Stimulated activated CD4-positive, alpha-beta T cell treated with anti-CD3 and anti-CD28 coated beads, TNF-alpha, amount 100 ng/mL, for 24 hours (primary cell): ENCODE measurements at regions not wholly inside any gene's neighbourhood (a gene's known extent, or its start where the extent isn't known, plus 50 kb on each side); places are given as distances from the start of the nearest gene placed in this dataset.

ENCODE experiments used
- DNase-seq, 3 experiments: peaks; one replicate each; pipeline ENCODE4 v3.0.0-alpha.2; 2020; ENCODE audit warnings: low read depth in 3 of 3

GRCh38 chr18:25724121-25724520, 366.3 kb downstream of the SS18 start:
- DNase-seq, result no peak

GRCh38 chr18:25713103-25713502, 361.1 kb upstream of the ZNF521 start:
- DNase-seq, result no peak

GRCh38 chr18:25710981-25711380, 359.0 kb upstream of the ZNF521 start:
- no peak for DNase-seq

- DNase-seq, result no peak
Measured at GRCh38 chr18:25705650-25706049, 353.7 kb upstream of the ZNF521 start.

- DNase-seq, result no peak
Measured at GRCh38 chr18:25704494-25704893, 352.5 kb upstream of the ZNF521 start.

- DNase-seq, result no peak
Measured at GRCh38 chr18:25704071-25704470, 352.1 kb upstream of the ZNF521 start.

- no peak for DNase-seq
Measured at GRCh38 chr18:25701821-25702220, 349.9 kb upstream of the ZNF521 start.

GRCh38 chr18:25686960-25687500, 335.1 kb upstream of the ZNF521 start:
- no peak for DNase-seq

GRCh38 chr18:25685088-25685487, 333.1 kb upstream of the ZNF521 start:
- DNase-seq, result no peak

GRCh38 chr18:25679491-25679890, 327.5 kb upstream of the ZNF521 start:
- DNase-seq, result no peak

- DNase-seq, result no peak
Measured at GRCh38 chr18:25678221-25678620, 326.3 kb upstream of the ZNF521 start.

- no peak for DNase-seq
Measured at GRCh38 chr18:25675123-25675850, 323.3 kb upstream of the ZNF521 start.

- DNase-seq, result no peak
Measured at GRCh38 chr18:25674183-25674582, 322.2 kb upstream of the ZNF521 start.

GRCh38 chr18:25672490-25672889, 320.5 kb upstream of the ZNF521 start:
- no peak for DNase-seq

- no peak for DNase-seq
Measured at GRCh38 chr18:25669741-25670140, 317.8 kb upstream of the ZNF521 start.

GRCh38 chr18:25662272-25662671, 310.3 kb upstream of the ZNF521 start:
- no peak for DNase-seq

- no peak for DNase-seq
Measured at GRCh38 chr18:25661831-25662230, 309.9 kb upstream of the ZNF521 start.

- DNase-seq, result no peak
Measured at GRCh38 chr18:25659541-25659940, 307.6 kb upstream of the ZNF521 start.

- DNase-seq, result no peak
Measured at GRCh38 chr18:25658476-25658875, 306.5 kb upstream of the ZNF521 start.

- DNase-seq, result no peak
Measured at GRCh38 chr18:25651553-25651952, 299.6 kb upstream of the ZNF521 start.

- no peak for DNase-seq
Measured at GRCh38 chr18:25650201-25650941, 298.4 kb upstream of the ZNF521 start.

- DNase-seq, result no peak
Measured at GRCh38 chr18:25648716-25649260, 296.8 kb upstream of the ZNF521 start.

- no peak for DNase-seq
Measured at GRCh38 chr18:25647404-25647803, 295.4 kb upstream of the ZNF521 start.
